Pancreas (tissue), 10 donors: ENCODE measurements at regions not wholly inside any gene's neighbourhood (a gene's known extent, or its start where the extent isn't known, plus 50 kb on each side); places are given as distances from the start of the nearest gene placed in this dataset.
A peak's percentile ranks its signal among the peaks of the same experiment; 100 is the strongest.

Experiments used
- ATAC-seq, 4 donors: fragments of 200-7000 bp; cut with Tn5 transposase; one replicate each; pipeline versions ENCODE4 v1.8.0 to v1.9.1; 2020; ENCODE audit warnings: mild to moderate bottlenecking in 4 of 4, moderate library complexity in 4 of 4
- DNase-seq, 6 donors: peaks; one replicate each; pipeline ENCODE4 v3.0.0-alpha.2; 2020
- FAIRE-seq: peaks from 2 replicates; lab custom pipeline; 2012; peaks lifted over from hg19 to GRCh38; lab: Jason Lieb, UNC
- H3K27ac ChIP-seq, 4 donors: fragments of 200-600 bp; sonication (generic); 1 replicate in 3 of 4; 2 replicates in 1 of 4; pipeline versions ENCODE4 v1.5.0 to v1.8.0; 2020
- H3K27me3 ChIP-seq, 4 donors: fragments of 200-600 bp; one replicate each; pipeline ENCODE4 v1.8.0; 2021
- H3K36me3 ChIP-seq, 3 donors: fragments of 200-600 bp; sonication (generic) in 1 of 3; one replicate each; pipeline versions ENCODE4 v1.5.0 to v1.8.0; 2020 to 2021
- H3K4me1 ChIP-seq, 3 donors: fragments of 200-600 bp; one replicate each; pipeline ENCODE4 v1.8.0; 2021
- H3K4me3 ChIP-seq, 4 donors: fragments of 200-600 bp; sonication (generic) in 2 of 4; one replicate each; pipeline versions ENCODE4 v1.5.0 to v1.8.0; 2020 to 2021
- H3K9me3 ChIP-seq, 4 donors: fragments of 200-600 bp; one replicate each; pipeline ENCODE4 v1.8.0; 2021
- WGBS, 2 donors: extraction: QIAGEN DNeasy Blood & Tissue Kit; methylation state at CpG; one replicate each; pipeline ENCODE4 v1.1.7; 2013; 5-methylcytosine and 5-hydroxymethylcytosine counted together
- intact Hi-C, 3 donors: fragments of 100-400 bp; cut with DNase I; formaldehyde crosslinking; loops; one replicate each; pipeline versions ENCODE4 v1.11.1 to v1.14.2; 2022
- TF ChIP-seq, protein P1 (sequence below), 4 donors: fragments of 200-600 bp; sonication (generic) in 3 of 4; IDR thresholded peaks; one replicate each; pipeline versions ENCODE4 v1.5.0 to v1.8.0; 2021; ENCODE audit warnings: antibody characterized with exemption in 4 of 4
- donor health status: healthy with polysubstance abuse.
- donor health status: DM: no; HTN: no; CAD: no; lungs with moderate emphysema.
- donor health status: DM: no; HTN: no; CAD: no.
- donor health status: control.
- donor health status: control.
- donor health status: Bipolar disorder and iron deficiency.
- donor health status: DM: yes; HTN: yes; CAD: no.
- donor health status: DM: no; HTN: no; CAD: no.
- donor health status: DM: no; HTN: no; CAD: no.
- donor health status: DM: yes; HTN: yes; CAD: no.

DNA sequence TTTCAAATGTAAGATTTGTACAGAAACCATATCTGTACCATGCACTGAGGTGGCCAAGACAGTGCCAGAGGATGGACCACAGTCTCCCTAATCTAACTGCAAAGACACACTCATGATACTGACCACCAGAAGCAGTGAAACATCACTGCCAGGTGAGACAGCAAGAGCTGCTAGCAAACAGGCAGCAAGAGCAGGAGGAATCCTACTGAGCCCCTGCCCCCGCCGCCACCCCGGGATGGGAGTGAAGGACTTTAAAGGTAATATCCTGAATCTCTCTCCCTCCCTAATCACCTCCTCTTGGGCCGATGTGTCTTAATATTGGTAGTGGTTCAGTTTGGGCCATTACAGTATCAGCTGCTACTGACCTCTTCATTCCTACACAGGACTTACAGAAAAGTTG, 144.3 kb downstream of the XPNPEP1 start:
- no peaks in the 10 kb centered on the region for H3K9me3 ChIP-seq
- ATAC-seq = no peak
- no peaks in the 10 kb centered on the region for H3K4me1 ChIP-seq
- H3K4me3 ChIP-seq = no peak overlapping the region
- FAIRE-seq = no peak
- no peaks in the 10 kb centered on the region for H3K36me3 ChIP-seq
- DNase-seq = no peak
- 78 to 86% methylated on average over 4 of the region's 4 CpGs for WGBS, 2 donors
- TF ChIP-seq, protein P1, sequence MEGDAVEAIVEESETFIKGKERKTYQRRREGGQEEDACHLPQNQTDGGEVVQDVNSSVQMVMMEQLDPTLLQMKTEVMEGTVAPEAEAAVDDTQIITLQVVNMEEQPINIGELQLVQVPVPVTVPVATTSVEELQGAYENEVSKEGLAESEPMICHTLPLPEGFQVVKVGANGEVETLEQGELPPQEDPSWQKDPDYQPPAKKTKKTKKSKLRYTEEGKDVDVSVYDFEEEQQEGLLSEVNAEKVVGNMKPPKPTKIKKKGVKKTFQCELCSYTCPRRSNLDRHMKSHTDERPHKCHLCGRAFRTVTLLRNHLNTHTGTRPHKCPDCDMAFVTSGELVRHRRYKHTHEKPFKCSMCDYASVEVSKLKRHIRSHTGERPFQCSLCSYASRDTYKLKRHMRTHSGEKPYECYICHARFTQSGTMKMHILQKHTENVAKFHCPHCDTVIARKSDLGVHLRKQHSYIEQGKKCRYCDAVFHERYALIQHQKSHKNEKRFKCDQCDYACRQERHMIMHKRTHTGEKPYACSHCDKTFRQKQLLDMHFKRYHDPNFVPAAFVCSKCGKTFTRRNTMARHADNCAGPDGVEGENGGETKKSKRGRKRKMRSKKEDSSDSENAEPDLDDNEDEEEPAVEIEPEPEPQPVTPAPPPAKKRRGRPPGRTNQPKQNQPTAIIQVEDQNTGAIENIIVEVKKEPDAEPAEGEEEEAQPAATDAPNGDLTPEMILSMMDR (IDR thresholded peaks at IDR 0.05) = no peak
- no peak overlapping the region for H3K27ac ChIP-seq
- intact Hi-C loops = no loop called here
- H3K27me3 ChIP-seq = no peaks in the 10 kb centered on the region

DNA sequence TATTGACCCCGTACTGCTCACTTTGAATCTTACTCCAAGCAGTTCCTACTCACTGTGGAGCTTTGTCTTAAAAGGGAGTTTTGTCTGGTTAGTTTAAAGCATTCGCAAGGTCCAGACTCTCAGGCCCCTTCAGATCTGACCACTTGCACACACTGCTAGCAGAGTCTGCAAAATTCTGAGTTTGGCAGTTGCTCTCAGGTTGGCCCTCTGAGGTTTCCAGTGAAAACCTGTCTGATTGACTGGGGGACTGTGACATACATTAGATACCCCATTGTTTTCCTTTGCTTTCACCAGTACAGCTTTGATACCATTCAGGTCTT, 149.2 kb downstream of the XPNPEP1 start:
- ATAC-seq (peak in 1 of 4 donors; percentile 39), FAIRE-seq (no peak), DNase-seq (no peak)
- TF ChIP-seq, protein P1 (IDR thresholded peaks at IDR 0.05) = no peak
- no peaks in the 10 kb centered on the region for H3K4me1 ChIP-seq
- no peaks in the 10 kb centered on the region for H3K36me3 ChIP-seq
- H3K9me3 ChIP-seq = no peaks in the 10 kb centered on the region
- intact Hi-C loops = no loop called here
- no peak overlapping the region for H3K27ac ChIP-seq
- 41 to 43% methylated on average over 2 of the region's 2 CpGs for WGBS, 2 donors
- H3K27me3 ChIP-seq = no peaks in the 10 kb centered on the region
- no peak overlapping the region for H3K4me3 ChIP-seq

DNA sequence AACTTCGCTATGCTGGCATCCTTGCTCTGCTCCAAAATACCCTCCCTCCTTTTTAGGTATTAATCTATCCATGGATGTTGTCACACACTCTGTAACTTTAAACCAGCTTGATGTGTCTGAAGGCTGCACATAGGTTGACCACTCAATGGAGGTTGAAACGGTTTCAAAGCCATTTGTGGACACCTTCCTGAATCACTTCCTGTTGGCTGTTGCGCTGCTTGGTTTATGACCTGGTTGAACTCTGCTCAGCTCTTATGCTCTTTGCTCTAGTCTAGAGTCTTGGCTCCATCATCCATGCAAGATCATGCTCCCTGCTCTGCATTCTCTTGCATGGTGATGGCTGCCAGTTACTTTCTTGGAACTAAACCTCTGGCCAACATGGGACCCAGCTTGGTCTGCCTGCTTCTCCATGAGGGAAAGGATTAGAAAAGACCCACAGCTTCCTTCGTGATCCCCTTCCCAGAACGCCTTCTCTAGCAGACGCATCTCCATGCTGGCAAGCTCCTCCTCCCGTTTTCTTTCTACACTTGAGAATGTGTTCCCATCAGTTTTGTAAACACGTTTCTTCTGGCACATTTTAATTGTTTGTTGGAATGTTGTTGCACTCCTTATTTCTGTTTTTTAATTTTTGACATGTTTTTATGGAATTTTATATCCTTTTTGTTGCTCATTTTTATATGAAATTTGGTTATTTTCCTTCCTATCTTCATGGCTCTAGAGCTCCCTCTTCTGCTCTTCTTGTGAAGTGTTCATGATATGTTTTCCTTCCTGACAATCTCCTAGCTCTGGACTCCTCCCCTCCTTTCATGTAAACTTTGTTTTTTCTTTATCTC, 149.8 kb downstream of the XPNPEP1 start:
- Histone ChIP-seq H3K27ac (no peak overlapping the region), H3K4me1 (no peaks in the 10 kb centered on the region), H3K27me3 (no peaks in the 10 kb centered on the region), H3K4me3 (no peak overlapping the region), H3K9me3 (no peaks in the 10 kb centered on the region), H3K36me3 (no peaks in the 10 kb centered on the region)
- TF ChIP-seq, protein P1 (IDR thresholded peaks at IDR 0.05) = peak; percentile 13 to 47 (median 30)
- intact Hi-C loops = no loop called here
- DNase-seq (no peak), FAIRE-seq (peak; percentile 51), ATAC-seq (peak; percentile 55 to 89 (median 77))
- 63 to 67% methylated on average over 8 of the region's 8 CpGs for WGBS, 2 donors

DNA sequence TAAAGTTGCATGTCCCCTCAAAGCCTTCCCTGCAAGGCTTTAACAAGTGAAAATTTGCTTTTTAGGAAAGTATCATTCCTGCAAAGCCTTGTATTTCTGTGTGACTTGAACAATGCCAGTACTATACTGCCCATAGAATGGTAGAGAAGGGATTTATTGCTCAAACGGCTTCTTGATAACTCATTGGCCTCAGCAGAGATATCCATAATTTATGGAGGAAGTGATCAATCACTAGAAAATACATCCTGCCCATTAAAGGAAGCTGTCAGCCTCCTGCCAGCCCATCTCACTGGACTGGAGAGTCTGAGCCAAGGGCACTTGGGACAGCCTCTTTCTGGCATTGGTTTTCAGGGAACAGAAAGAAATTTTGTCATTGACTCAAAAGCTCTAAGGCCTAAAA, 152.6 kb downstream of the XPNPEP1 start:
- DNase-seq = no peak
- no peak for FAIRE-seq
- no peak for ATAC-seq
- TF ChIP-seq, protein P1 (IDR thresholded peaks at IDR 0.05) = no peak
- Histone ChIP-seq H3K9me3 (no peaks in the 10 kb centered on the region), H3K27ac (no peak overlapping the region), H3K27me3 (no peaks in the 10 kb centered on the region), H3K4me1 (no peaks in the 10 kb centered on the region), H3K4me3 (no peak overlapping the region), H3K36me3 (no peaks in the 10 kb centered on the region)
- 28 to 31% methylated on average over 1 of the region's 1 CpG for WGBS, 2 donors
- intact Hi-C loops = no loop called here

DNA sequence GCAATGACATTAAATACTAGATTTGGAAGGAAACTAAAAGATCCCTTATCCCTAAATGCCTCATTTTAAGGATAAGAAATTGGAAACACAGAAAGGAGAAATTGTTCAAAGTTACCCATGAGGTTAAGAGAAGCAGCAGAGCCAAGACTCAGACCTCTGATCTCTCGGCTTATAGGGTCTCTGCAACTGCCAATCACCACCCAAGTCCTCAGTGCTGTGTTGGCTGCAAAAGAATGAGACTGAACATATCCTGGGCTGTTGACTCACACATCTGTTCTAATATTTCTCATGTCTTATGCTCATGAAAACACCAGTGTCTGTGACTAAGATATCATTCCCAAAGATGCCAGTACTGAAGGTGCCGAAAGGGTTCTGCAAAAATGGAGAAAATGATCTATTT, 153.3 kb downstream of the XPNPEP1 start:
- DNase-seq = no peak
- intact Hi-C loops = no loop called here
- no peaks in the 10 kb centered on the region for H3K27me3 ChIP-seq
- no peak for FAIRE-seq
- H3K27ac ChIP-seq = no peak overlapping the region
- ATAC-seq = no peak
- H3K4me1 ChIP-seq = no peaks in the 10 kb centered on the region
- TF ChIP-seq, protein P1 (IDR thresholded peaks at IDR 0.05) = no peak
- H3K4me3 ChIP-seq = no peak overlapping the region
- no peaks in the 10 kb centered on the region for H3K36me3 ChIP-seq
- no peaks in the 10 kb centered on the region for H3K9me3 ChIP-seq
- 87 to 98% methylated on average over 2 of the region's 2 CpGs for WGBS, 2 donors
